HG03095 (cell line): ENCODE measurements at regions not wholly inside any gene's neighbourhood (a gene's known extent, or its start where the extent isn't known, plus 50 kb on each side); places are given as distances from the start of the nearest gene placed in this dataset.
"Not testable (repeated sequence)": the region's sequence is repeated elsewhere in the genome, so short reads cannot be mapped to it uniquely, and the experiment has no call there.

Experiments used
- ATAC-seq: cut with Tn5 transposase; IDR thresholded peaks from one replicate; pipeline ENCODE4 v1.9.1; 2021; ENCODE audit warnings: moderate library complexity; ENCODE audit not compliant: unreplicated experiment

GRCh38 chr13:50467156-50468110 lies 376.1 kb downstream of the DLEU7 start:
- ATAC-seq: no peak

- no peak for ATAC-seq
Observed at GRCh38 chr13:50468849-50469669, 374.4 kb downstream of the DLEU7 start.

GRCh38 chr13:50473050-50473449 lies 370.4 kb downstream of the DLEU7 start:
- not testable (repeated sequence) for ATAC-seq

- no peak for ATAC-seq
Observed at GRCh38 chr13:50474088-50474662, 369.3 kb downstream of the DLEU7 start.

GRCh38 chr13:50476577-50477285 lies 366.8 kb downstream of the DLEU7 start:
- no peak for ATAC-seq

GRCh38 chr13:50481936-50482335 lies 361.6 kb downstream of the DLEU7 start:
- no peak for ATAC-seq

GRCh38 chr13:50483416-50483815 lies 360.1 kb downstream of the DLEU7 start:
- no peak for ATAC-seq

GRCh38 chr13:50484472-50485113 lies 358.9 kb downstream of the DLEU7 start:
- no peak for ATAC-seq

- no peak for ATAC-seq
Observed at GRCh38 chr13:50485979-50486935, 357.2 kb downstream of the DLEU7 start.

- no peak for ATAC-seq
Observed at GRCh38 chr13:50493683-50494082, 349.8 kb downstream of the DLEU7 start.

GRCh38 chr13:50494138-50494537 lies 349.4 kb downstream of the DLEU7 start:
- no peak for ATAC-seq

- ATAC-seq: not testable (repeated sequence)
Observed at GRCh38 chr13:50503212-50503611, 340.3 kb downstream of the DLEU7 start.

- ATAC-seq: no peak
Observed at GRCh38 chr13:50509167-50509566, 334.3 kb downstream of the DLEU7 start.

GRCh38 chr13:50509771-50510441 lies 333.6 kb downstream of the DLEU7 start:
- no peak for ATAC-seq

- ATAC-seq: not testable (repeated sequence)
Observed at GRCh38 chr13:50510885-50511545, 332.5 kb downstream of the DLEU7 start.

GRCh38 chr13:50511877-50512341 lies 331.6 kb downstream of the DLEU7 start:
- peak; percentile 57 for ATAC-seq

- peak; percentile 80 for ATAC-seq
Observed at GRCh38 chr13:50512474-50513299, 330.8 kb downstream of the DLEU7 start.
